Dedifferentiated amniotic fluid mesenchymal stem cell (primary cell): ENCODE measurements at regions not wholly inside any gene's neighbourhood (a gene's known extent, or its start where the extent isn't known, plus 50 kb on each side); places are given as distances from the start of the nearest gene placed in this dataset.
"Not testable (repeated sequence)": the region's sequence is repeated elsewhere in the genome, so short reads cannot be mapped to it uniquely, and the experiment has no call there.

Source experiments
- DNase-seq: peaks from one replicate; pipeline ENCODE4 v3.0.0-alpha.2; 2016; ENCODE audit errors: extremely low spot score

- no peak for DNase-seq
These were observed 126.7 kb upstream of the GMNC start for GRCh38 chr3:190989218-190989617.

GRCh38 chr3:190988102-190988501 lies 125.6 kb upstream of the GMNC start:
- DNase-seq, result no peak

GRCh38 chr3:190984502-190985244 lies 122.2 kb upstream of the GMNC start:
- DNase-seq, result no peak

DNA sequence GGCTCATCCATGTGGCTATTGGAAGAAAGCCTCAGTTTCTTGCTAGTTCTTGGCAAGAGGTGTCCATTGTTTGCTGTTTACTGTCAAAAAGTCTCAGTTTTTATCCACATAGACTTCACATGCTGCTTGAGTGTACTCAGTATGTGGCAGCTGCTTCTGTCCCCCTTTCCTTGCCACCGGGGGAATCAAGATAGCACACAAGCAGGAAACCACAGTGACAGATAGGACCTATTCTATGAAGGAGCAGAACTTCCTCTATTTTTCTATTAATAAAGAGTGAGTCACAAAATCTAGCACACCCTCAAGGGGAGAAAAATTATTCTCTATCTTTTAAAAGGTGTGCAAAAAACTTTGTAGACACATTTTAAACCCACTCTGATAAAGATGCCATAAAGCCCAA lies 121.4 kb upstream of the GMNC start:
- no peak for DNase-seq

DNA sequence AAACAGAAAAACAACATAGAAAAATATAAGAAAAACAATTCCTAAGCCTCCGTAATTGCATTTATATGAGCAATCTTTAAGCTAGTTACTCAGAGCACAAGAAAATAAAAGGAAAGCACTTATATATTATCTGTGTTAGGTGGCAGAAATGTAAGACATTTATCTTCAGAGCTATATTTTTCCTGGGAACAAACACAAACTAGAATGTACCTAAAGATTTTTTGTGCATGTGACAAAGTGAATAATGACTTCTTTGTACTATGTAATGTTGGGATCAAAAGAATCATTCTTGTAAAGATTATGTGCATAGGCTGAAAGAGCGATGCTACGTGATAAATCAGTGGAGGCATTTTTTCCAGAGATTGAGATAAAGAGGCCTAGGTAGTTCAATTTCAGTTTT lies 111.3 kb upstream of the GMNC start:
- peak; percentile 31 for DNase-seq

DNA sequence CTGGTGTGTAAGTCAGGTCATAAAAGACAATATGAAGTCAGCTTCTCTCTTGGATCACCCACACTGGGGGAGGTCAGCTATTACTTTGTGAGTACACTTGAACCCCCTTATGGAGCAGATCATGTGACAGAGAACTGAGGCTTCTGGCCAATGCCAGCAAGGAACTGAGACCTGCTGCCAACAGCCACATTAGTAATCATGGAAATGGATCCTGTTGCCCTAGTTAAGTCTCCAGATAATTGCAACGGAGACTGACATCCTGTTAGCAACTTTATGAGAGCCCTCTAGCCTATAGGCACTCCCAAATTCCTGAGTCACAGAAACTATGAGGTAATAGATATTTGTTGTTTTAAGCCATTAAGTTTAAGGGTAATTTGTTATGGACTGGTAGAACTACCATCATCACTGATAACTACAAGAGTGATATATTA lies 110.4 kb upstream of the GMNC start:
- DNase-seq, result peak; percentile 30

- no peak for DNase-seq
These were observed 109.7 kb upstream of the GMNC start for GRCh38 chr3:190972196-190972595.

DNA sequence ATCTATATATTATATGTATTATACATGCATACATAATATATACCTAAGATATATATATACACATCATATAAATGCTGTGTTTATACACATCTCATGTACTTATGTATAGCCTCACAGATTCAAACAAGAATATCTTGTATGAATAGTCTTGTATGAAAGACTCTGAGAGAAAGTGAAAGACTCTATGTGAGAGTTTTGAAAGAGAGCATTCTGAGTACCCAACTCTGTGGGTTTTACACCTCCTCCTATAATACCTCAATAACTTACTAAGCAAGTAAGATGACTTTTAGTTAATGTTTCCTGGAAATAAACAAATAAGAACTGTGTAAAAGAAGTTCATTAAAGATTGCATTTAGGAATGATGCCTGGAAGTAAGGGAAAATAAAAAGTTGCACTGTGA lies 108.1 kb upstream of the GMNC start:
- DNase-seq, result no peak

GRCh38 chr3:190968616-190969015 lies 106.1 kb upstream of the GMNC start:
- DNase-seq, result no peak

DNA sequence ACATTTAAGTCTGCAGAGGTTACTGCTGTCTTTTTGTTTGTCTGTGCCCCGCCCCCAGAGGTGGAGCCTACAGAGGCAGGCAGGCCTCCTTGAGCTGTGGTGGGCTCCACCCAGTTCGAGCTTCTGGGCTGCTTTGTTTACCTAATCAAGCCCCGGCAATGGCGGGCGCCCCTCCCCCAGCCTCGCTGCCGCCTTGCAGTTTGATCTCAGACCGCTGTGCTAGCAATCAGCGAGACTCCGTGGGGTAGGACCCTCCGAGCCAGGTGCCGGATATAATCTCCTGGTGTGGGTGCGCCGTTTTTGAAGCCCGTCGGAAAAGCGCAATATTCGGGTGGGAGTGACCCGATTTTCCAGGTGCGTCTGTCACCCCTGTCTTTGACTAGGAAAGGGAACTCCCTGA lies 102.4 kb upstream of the GMNC start:
- DNase-seq, result not testable (repeated sequence)

- DNase-seq, result no peak
These were observed 96.6 kb upstream of the GMNC start for GRCh38 chr3:190959077-190959476.

DNA sequence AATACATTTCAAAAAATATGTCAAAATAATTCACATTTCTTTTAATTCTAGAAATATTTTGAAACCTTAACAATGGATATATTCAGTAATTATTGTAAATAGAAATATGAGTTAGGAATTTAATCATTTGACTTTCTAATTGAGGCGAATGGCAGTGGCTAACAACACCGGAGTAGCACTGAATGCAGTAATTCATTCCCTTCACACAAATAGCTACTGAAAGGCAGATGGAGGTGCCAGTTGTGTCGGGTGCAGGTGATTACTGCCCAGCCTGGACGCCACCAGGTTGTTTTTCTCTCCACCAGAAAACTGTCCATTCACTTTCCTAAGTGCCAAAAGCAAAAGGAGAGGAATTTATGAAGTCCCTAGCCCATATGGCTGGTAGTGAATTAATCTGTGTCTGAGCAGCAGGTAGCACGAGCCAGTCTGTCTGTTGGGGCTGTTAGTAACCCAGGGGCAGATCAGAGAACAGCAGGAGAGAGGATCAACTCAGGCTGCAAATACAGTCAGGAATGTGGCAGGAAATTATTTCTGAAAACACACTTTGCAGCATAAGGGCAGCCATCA lies 79.3 kb upstream of the GMNC start:
- no peak for DNase-seq

- not testable (repeated sequence) for DNase-seq
These were observed 72.1 kb upstream of the GMNC start for GRCh38 chr3:190934616-190935015.

DNA sequence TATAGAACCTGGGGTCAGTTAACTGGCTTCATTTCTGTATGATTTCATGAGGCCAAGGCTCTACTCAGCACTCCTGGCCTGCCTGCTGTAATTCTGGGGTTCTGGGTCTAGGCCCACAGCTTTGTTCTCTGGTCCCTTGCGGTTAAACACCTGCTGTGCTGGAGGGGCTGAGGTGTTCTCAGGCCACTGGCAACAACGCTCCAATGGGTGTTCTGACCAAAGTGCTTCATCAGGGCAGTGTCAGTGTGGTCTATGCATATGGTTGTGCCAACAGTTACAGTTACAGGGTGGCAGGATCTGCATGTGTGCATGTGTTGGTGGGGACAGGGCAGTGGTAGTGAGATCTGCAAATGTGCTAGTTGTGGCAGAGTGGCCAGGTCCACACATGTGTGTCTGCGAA lies 64.1 kb upstream of the GMNC start:
- DNase-seq, result no peak

- no peak for DNase-seq
These were observed 50.2 kb upstream of the GMNC start for GRCh38 chr3:190912736-190913135.
